HCT116 (cell line): ENCODE measurements at regions not wholly inside any gene's neighbourhood (a gene's known extent, or its start where the extent isn't known, plus 50 kb on each side); places are given as distances from the start of the nearest gene placed in this dataset.
"Not testable (repeated sequence)": the region's sequence is repeated elsewhere in the genome, so short reads cannot be mapped to it uniquely, and the experiment has no call there.

Source experiments
- ATAC-seq: fragments of 200-7000 bp; cut with Tn5 transposase; 2 replicates; pipeline ENCODE4 v1.9.1; 2020; ENCODE audit warnings: mild to moderate bottlenecking, moderate library complexity
- BruUV-seq: library from RNA; stranded (reverse); fragments of 400-500 nt; replicated peaks from 2 replicates; lab custom pipeline; 2021; lab: Mats Ljungman, UMichigan
- CTCF ChIA-PET: fragments of 300-600 bp; sonication (Branson Sonifier 250); formaldehyde crosslinking; loops from one replicate; lab custom pipeline; 2021; ENCODE audit warnings: antibody characterized with exemption; lab: Charles Lee
- POLR2A ChIA-PET: fragments of 300-600, 350-600 bp; sonication (Branson Sonifier 250); formaldehyde crosslinking; loops from one replicate; lab custom pipeline; 2021; ENCODE audit warnings: antibody characterized with exemption; lab: Charles Lee
- RAD21 ChIA-PET, 2 experiments: fragments of 300-600 bp; sonication (Branson Sonifier 250); formaldehyde crosslinking; loops; one replicate each; lab custom pipeline; 2023; ENCODE audit warnings: low total read pairs in 2 of 2; ENCODE audit not compliant: uncharacterized antibody in 2 of 2, unreplicated experiment in 2 of 2, low non-redundant PET in 1 of 2; lab: Charles Lee
- DNase-seq: peaks from one replicate; pipeline ENCODE4 v3.0.0-alpha.2; 2010; ENCODE audit warnings: low read depth, low spot score
- H2AFZ ChIP-seq: fragments of 200-600 bp; shearing (Covaris generic), sonication (generic); 2 replicates; pipeline ENCODE4 v1.6.1; 2017; ENCODE audit warnings: low read depth, mixed run types, mixed read lengths, antibody characterized with exemption, low read length; ENCODE audit not compliant: poor library complexity, severe bottlenecking
- H3K27ac ChIP-seq: 2 replicates; pipeline ENCODE4 v1.5.1; 2012; ENCODE audit warnings: low read depth, low read length
- H3K27me3 ChIP-seq: fragments of 200-600 bp; sonication (generic); 2 replicates; pipeline ENCODE4 v1.6.1; 2016; ENCODE audit warnings: mixed run types, low read length, mixed read lengths; ENCODE audit not compliant: insufficient read depth
- H3K36me3 ChIP-seq, 2 experiments: fragments of 200-500 bp in 1 of 2; fragments of 200-600 bp in 1 of 2; sonication (Bioruptor generic) in 1 of 2; sonication (generic) in 1 of 2; 2 replicates each; pipeline versions ENCODE4 v1.5.1 to v1.6.1; 2014 to 2016; ENCODE audit warnings: low read length in 2 of 2, inconsistent platforms in 1 of 2, mixed read lengths in 1 of 2, mixed run types in 1 of 2; ENCODE audit not compliant: insufficient read depth in 2 of 2, control insufficient read depth in 1 of 2
- H3K4me1 ChIP-seq, 2 experiments: fragments of 200-600 bp in 1 of 2; sonication (generic) in 1 of 2; 2 replicates each; pipeline versions ENCODE4 v1.5.1 to v1.6.1; 2012 to 2017; ENCODE audit warnings: low read length in 2 of 2, inconsistent platforms in 1 of 2, mild to moderate bottlenecking in 1 of 2, mixed read lengths in 1 of 2, mixed run types in 1 of 2, moderate library complexity in 1 of 2; ENCODE audit not compliant: insufficient read depth in 2 of 2, control insufficient read depth in 1 of 2
- H3K4me2 ChIP-seq: fragments of 200-600 bp; sonication (generic); 2 replicates; pipeline ENCODE4 v1.6.1; 2017; ENCODE audit warnings: mixed run types, low read length, mixed read lengths
- H3K4me3 ChIP-seq, 2 experiments: fragments of 200-600 bp in 1 of 2; sonication (generic) in 1 of 2; replicated peaks in 1 of 2; 2 replicates each; pipeline ENCODE4 v1.5.1; 2011 to 2016; ENCODE audit warnings: low read length in 2 of 2, control low read depth in 1 of 2, low read depth in 1 of 2, mild to moderate bottlenecking in 1 of 2, mixed read lengths in 1 of 2, mixed run types in 1 of 2
- H3K79me2 ChIP-seq: fragments of 200-600 bp; sonication (generic); 2 replicates; pipeline ENCODE4 v1.6.1; 2017; ENCODE audit warnings: mild to moderate bottlenecking, mixed run types, low read length, moderate library complexity, mixed read lengths; ENCODE audit not compliant: insufficient read depth
- H3K9ac ChIP-seq: fragments of 200-600 bp; sonication (generic); 2 replicates; pipeline ENCODE4 v1.6.1; 2016; ENCODE audit warnings: low read length, mixed read lengths
- H3K9me2 ChIP-seq: fragments of 200-600 bp; sonication (generic), shearing (Covaris generic); 2 replicates; pipeline ENCODE4 v1.6.1; 2017; ENCODE audit warnings: mixed run types, mild to moderate bottlenecking, moderate library complexity; ENCODE audit not compliant: insufficient read depth
- H3K9me3 ChIP-seq, 2 experiments: fragments of 200-500 bp in 1 of 2; fragments of 200-600 bp in 1 of 2; sonication (Bioruptor generic) in 1 of 2; sonication (generic) in 1 of 2; 2 replicates each; pipeline ENCODE4 v1.6.1; 2014 to 2017; ENCODE audit warnings: low read length in 2 of 2, mixed read lengths in 2 of 2, inconsistent platforms in 1 of 2, low read depth in 1 of 2, mild to moderate bottlenecking in 1 of 2, mixed run types in 1 of 2, moderate library complexity in 1 of 2; ENCODE audit not compliant: control insufficient read depth in 1 of 2, insufficient read depth in 1 of 2
- H4K20me1 ChIP-seq: fragments of 200-600 bp; sonication (generic), shearing (Covaris generic); 2 replicates; pipeline ENCODE4 v1.6.1; 2017; ENCODE audit warnings: mixed run types, mild to moderate bottlenecking, moderate library complexity; ENCODE audit not compliant: insufficient read depth
- SP1 ChIP-seq: IDR thresholded peaks from 2 replicates; pipeline ENCODE4 v1.6.1; 2012; ENCODE audit warnings: low read depth
- ZFX ChIP-seq: fragments of 450-650 bp; IDR thresholded peaks from 2 replicates; pipeline ENCODE4 v1.6.1; 2017
- intact Hi-C: fragments of 100-400 bp; cut with micrococcal nuclease; formaldehyde crosslinking; loops from 2 replicates; pipeline ENCODE4 v1.10.0; 2022

DNA sequence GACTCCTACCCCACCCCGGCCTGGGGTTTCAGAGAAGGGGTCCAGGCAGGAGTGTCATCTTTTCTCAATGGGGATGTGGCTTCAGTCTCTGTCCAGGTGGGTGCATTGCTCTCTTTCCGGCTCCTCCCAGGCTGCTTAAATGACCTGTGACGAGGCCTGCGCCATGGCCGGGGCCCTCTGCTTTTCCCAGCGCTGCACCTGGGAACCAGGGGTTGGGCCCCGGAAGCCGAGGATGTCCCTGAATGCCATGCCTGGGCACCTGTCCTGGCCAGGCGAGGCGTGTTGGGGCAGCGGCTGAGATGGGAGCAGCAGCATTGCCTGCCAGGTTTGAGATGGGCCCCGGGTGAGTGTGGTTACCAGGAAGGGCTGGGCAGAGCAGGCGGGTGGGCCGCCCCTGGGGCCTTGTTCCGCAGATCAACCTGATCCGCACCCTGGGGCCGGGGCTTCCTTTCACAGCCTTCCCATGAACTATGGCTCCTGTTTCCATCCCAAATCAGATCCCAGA, 147.4 kb downstream of the SEC14L1 start:
- peak overlapping the region; percentile 73 for H3K9ac ChIP-seq
- H2AFZ ChIP-seq, result no peak overlapping the region
- ChIA-PET CTCF (interaction anchor here (0.8 to 2.1 kb wide), 6 partner anchors 8 to 213 kb away, joined by 3 to 12 read pairs (median 3); no protein-coding TSS in a partner anchor), POLR2A (interaction anchor here (1.0 to 2.2 kb wide), 5 partner anchors 9 to 44 kb away, joined by 3 to 8 read pairs (median 4); no protein-coding TSS in a partner anchor), RAD21 (interaction anchor here (0.6 to 2.0 kb wide), 7 partner anchors 11 to 37 kb away, joined by 3 to 7 read pairs (median 5); no protein-coding TSS in a partner anchor)
- no peaks in the 10 kb centered on the region for H3K27me3 ChIP-seq
- H3K9me3 ChIP-seq, result no peaks in the 10 kb centered on the region
- intact Hi-C loops, result no loop called here
- peak overlapping the region; percentile 39 to 52 for H3K4me3 ChIP-seq
- no peak for DNase-seq
- ATAC-seq, result peak; percentile 2
- peak overlapping the region; percentile 98 for H3K27ac ChIP-seq
- BruUV-seq, result TSS peak; percentile 19
- peaks cover 6% of the 10 kb centered on the region; the same call in 1 of the 2 replicates for H4K20me1 ChIP-seq
- no peaks in the 10 kb centered on the region for H3K9me2 ChIP-seq
- H3K79me2 ChIP-seq, result peaks cover 95% of the 10 kb centered on the region
- TF ChIP-seq ZFX, result peak; percentile 58; the same call in 1 of the 2 replicates
- TF ChIP-seq SP1, result no peak
- peaks cover 0 to 7% of the 10 kb centered on the region in 2 experiments; a peak in 1 of 4 replicates for H3K36me3 ChIP-seq
- H3K4me1 ChIP-seq, result peaks cover 76 to 94% of the 10 kb centered on the region in 2 experiments
- peak overlapping the region; percentile 84 for H3K4me2 ChIP-seq

- H4K20me1 ChIP-seq, H2AFZ ChIP-seq, H3K9me2 ChIP-seq, H3K9me3 ChIP-seq, ATAC-seq, H3K4me3 ChIP-seq, H3K27me3 ChIP-seq, H3K27ac ChIP-seq, H3K9ac ChIP-seq, DNase-seq, BruUV-seq, CTCF ChIA-PET, intact Hi-C loops: not testable (repeated sequence)
- peaks cover 58 to 79% of the 10 kb centered on the region in 2 experiments for H3K4me1 ChIP-seq
- H3K36me3 ChIP-seq, result peaks cover 10 to 22% of the 10 kb centered on the region in 2 experiments; a peak in 3 of 4 replicates
- ChIA-PET POLR2A (interaction anchor here (0.6 kb wide), 1 partner anchor 500 kb away, joined by 5 read pairs; no protein-coding TSS in a partner anchor), RAD21 (interaction anchor here in 1 of 2 experiments (0.6 kb wide), 1 partner anchor 139 kb away, joined by 3 read pairs; no protein-coding TSS in a partner anchor)
- H3K79me2 ChIP-seq, result peaks cover 96% of the 10 kb centered on the region
- H3K4me2 ChIP-seq, result peak overlapping the region; percentile 14
Observed at GRCh38 chr17:77290759-77291558, 150.2 kb downstream of the SEC14L1 start.
